ENCODE measurements at regions not wholly inside any gene's neighbourhood (a gene's known extent, or its start where the extent isn't known, plus 50 kb on each side); places are given as distances from the start of the nearest gene placed in this dataset.

DNA sequence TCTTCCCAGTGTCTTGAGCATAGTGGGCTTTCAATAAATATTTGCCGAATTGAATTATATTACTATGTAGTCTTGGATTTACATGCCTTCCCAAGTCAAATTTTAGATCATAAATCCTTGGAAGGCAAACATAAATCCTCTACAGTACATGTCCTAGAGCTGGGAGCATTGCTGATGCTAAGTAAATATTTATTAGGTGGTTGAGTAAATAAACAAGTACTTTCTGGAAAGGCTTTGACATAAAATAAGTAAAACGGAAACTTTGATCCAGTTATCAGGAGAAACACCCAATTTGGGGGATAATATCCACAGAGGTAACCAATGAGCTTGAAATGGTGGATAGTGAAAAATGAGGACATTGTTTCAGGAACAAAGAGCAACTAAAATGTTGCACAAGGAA is 162.8 kb upstream of the SVIL start:
- Mint-ChIP-seq H3K27ac (ENCODE audit: unreplicated experiment) (no peak overlapping the region), H3K27me3 (ENCODE audit: unreplicated experiment) (no peaks in the 10 kb centered on the region), H3K9me3 (ENCODE audit: unreplicated experiment) (no peaks in the 10 kb centered on the region), H3K36me3 (ENCODE audit: unreplicated experiment) (no peaks in the 10 kb centered on the region), H3K4me1 (ENCODE audit: unreplicated experiment) (peaks cover 29% of the 10 kb centered on the region), H3K4me3 (ENCODE audit: unreplicated experiment) (no peak overlapping the region)
- TF ChIP-seq, protein P1, sequence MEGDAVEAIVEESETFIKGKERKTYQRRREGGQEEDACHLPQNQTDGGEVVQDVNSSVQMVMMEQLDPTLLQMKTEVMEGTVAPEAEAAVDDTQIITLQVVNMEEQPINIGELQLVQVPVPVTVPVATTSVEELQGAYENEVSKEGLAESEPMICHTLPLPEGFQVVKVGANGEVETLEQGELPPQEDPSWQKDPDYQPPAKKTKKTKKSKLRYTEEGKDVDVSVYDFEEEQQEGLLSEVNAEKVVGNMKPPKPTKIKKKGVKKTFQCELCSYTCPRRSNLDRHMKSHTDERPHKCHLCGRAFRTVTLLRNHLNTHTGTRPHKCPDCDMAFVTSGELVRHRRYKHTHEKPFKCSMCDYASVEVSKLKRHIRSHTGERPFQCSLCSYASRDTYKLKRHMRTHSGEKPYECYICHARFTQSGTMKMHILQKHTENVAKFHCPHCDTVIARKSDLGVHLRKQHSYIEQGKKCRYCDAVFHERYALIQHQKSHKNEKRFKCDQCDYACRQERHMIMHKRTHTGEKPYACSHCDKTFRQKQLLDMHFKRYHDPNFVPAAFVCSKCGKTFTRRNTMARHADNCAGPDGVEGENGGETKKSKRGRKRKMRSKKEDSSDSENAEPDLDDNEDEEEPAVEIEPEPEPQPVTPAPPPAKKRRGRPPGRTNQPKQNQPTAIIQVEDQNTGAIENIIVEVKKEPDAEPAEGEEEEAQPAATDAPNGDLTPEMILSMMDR (IDR thresholded peaks at IDR 0.05): no peak
- DNase-seq (ENCODE audit: extremely low spot score, unreplicated experiment): no peak

DNA sequence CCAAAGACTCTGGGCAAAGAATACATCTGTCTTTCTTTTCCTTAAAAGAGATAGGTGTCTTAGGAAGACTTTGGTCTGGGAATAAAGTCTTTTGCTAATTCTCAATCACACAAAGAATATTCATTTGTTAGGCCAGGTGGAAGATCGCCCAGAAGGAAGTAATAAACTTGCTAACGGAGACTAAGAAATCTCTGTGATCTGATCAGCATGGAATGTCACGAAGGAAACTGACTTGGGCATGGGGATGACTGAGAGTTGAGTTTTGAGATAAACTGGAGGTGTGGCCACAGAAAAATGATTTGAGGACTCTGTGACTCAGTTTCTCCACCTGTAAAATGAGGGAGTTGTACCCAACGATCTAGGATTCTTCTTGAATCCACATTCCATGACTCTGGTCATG is 161.1 kb upstream of the SVIL start:
- Mint-ChIP-seq H3K27ac (ENCODE audit: unreplicated experiment) (peak overlapping the region; percentile 83), H3K4me3 (ENCODE audit: unreplicated experiment) (no peak overlapping the region)
- no peak for DNase-seq (ENCODE audit: extremely low spot score, unreplicated experiment)

DNA sequence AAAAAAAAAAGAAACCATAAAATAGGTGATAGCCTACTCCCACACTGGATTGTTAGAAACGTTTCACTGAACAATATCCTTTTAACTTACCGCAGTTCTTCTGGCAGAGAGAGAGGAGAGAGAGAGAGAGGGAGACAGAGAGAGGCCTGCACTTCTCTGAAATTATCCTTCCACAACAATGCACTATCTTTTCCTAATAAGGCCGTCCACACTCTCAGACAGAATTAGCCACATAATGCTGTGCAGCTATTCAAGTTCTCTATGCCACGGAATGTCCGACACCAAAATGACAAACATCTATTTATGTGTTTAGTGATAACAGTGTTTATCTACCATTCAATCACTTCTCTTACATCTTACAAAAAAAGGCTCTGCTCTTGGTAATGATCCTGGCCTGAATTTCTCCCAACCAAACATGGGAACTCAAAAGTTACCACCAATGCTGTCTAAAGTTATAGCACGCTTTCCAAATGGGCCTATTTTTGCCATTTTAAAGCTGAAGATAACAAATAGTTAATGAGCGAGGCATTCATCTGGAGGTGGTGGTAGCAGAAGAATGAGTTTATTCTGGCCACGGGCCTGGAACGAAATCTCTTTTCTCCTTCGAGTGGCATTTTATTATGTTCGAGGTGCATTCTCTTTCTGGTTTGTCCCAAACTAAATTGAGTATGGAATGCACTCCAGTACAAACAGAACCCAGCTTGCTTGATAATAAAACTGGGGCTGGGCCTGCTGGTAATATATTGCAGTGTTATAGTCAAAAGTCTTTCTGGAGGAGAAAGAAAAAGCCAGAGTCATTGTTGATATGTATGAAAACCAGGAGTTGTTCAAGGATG is 160.2 kb upstream of the SVIL start:
- DNase-seq (ENCODE audit: extremely low spot score, unreplicated experiment): no peak
- Mint-ChIP-seq H3K9me3 (ENCODE audit: unreplicated experiment) (no peaks in the 10 kb centered on the region), H3K4me3 (ENCODE audit: unreplicated experiment) (no peak overlapping the region)

More for the DNA sequence above, 161.1 kb upstream of the SVIL start:
- no peaks in the 10 kb centered on the region for H3K36me3 Mint-ChIP-seq (ENCODE audit: unreplicated experiment)
- no peaks in the 10 kb centered on the region for H3K27me3 Mint-ChIP-seq (ENCODE audit: unreplicated experiment)
- H3K4me1 Mint-ChIP-seq (ENCODE audit: unreplicated experiment): peaks cover 26% of the 10 kb centered on the region
- TF ChIP-seq, protein P1 (IDR thresholded peaks at IDR 0.05): no peak
- no peaks in the 10 kb centered on the region for H3K9me3 Mint-ChIP-seq (ENCODE audit: unreplicated experiment)

DNA sequence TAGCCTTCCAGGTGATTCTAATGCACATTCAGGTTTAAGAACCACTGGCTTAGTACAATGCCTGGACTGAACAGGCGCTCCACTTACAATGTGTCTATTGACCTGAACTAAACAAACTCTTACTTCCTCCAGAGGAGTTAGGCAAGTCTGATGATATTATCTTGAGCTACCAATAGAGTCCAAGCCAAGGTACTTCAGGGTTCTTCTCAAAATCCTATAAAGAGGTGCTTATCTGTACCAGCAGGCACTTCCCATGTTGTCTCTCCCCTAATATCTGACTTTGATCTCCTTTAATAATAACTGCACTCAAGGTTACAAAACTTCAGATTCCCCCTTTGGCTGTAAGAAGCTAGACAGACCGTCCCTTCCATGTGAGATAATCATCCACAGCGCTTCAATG is 157.0 kb upstream of the SVIL start:
- no peak for DNase-seq (ENCODE audit: extremely low spot score, unreplicated experiment)
- no peak overlapping the region for H3K4me3 Mint-ChIP-seq (ENCODE audit: unreplicated experiment)
- no peak overlapping the region for H3K27ac Mint-ChIP-seq (ENCODE audit: unreplicated experiment)
- H3K36me3 Mint-ChIP-seq (ENCODE audit: unreplicated experiment): peaks cover 4% of the 10 kb centered on the region
- H3K9me3 Mint-ChIP-seq (ENCODE audit: unreplicated experiment): peaks cover 5% of the 10 kb centered on the region
- TF ChIP-seq, protein P1 (IDR thresholded peaks at IDR 0.05): no peak
- peaks cover 15% of the 10 kb centered on the region for H3K4me1 Mint-ChIP-seq (ENCODE audit: unreplicated experiment)
- no peaks in the 10 kb centered on the region for H3K27me3 Mint-ChIP-seq (ENCODE audit: unreplicated experiment)

More for the DNA sequence above, 160.2 kb upstream of the SVIL start:
- no peaks in the 10 kb centered on the region for H3K27me3 Mint-ChIP-seq (ENCODE audit: unreplicated experiment)
- TF ChIP-seq, protein P1 (IDR thresholded peaks at IDR 0.05): no peak
- H3K36me3 Mint-ChIP-seq (ENCODE audit: unreplicated experiment): no peaks in the 10 kb centered on the region
- peaks cover 26% of the 10 kb centered on the region for H3K4me1 Mint-ChIP-seq (ENCODE audit: unreplicated experiment)
- H3K27ac Mint-ChIP-seq (ENCODE audit: unreplicated experiment): peak overlapping the region; percentile 83

DNA sequence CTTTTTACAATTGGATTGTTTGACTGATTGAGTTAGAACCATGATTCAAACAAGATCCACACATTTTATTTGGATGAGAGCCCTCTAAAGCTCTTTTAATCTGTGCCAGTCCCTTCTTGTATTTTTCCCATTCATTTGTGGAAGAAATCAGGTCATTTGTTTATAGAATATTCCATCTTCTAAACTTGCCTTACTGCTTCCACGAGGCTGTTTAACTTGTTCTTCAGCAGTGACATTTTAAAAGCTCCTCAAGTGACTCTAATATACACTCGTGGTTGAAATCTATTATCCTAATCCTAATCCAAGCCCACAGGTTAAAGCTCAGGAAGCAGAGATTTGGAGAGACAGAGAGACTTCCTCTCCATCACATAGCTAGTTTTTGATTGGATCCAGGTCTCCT is 155.4 kb upstream of the SVIL start:
- Mint-ChIP-seq H3K9me3 (ENCODE audit: unreplicated experiment) (peaks cover 5% of the 10 kb centered on the region), H3K4me1 (ENCODE audit: unreplicated experiment) (peaks cover 6% of the 10 kb centered on the region), H3K4me3 (ENCODE audit: unreplicated experiment) (no peak overlapping the region), H3K27me3 (ENCODE audit: unreplicated experiment) (no peaks in the 10 kb centered on the region), H3K36me3 (ENCODE audit: unreplicated experiment) (peaks cover 4% of the 10 kb centered on the region), H3K27ac (ENCODE audit: unreplicated experiment) (no peak overlapping the region)
- TF ChIP-seq, protein P1 (IDR thresholded peaks at IDR 0.05): no peak
- DNase-seq (ENCODE audit: extremely low spot score, unreplicated experiment): no peak
